CD4-positive, alpha-beta memory T cell (primary cell): ENCODE measurements at regions not wholly inside any gene's neighbourhood (a gene's known extent, or its start where the extent isn't known, plus 50 kb on each side); places are given as distances from the start of the nearest gene placed in this dataset.

ENCODE experiments used
- CTCF ChIA-PET: fragments of 350-600 bp; sonication (Branson Sonifier 250); formaldehyde crosslinking; loops from one replicate; lab custom pipeline; 2021; ENCODE audit warnings: inconsistent platforms; ENCODE audit not compliant: partially characterized antibody; lab: Charles Lee
- POLR2A ChIA-PET: fragments of 350-600 bp; sonication (Branson Sonifier 250); formaldehyde crosslinking; loops from one replicate; lab custom pipeline; 2021; ENCODE audit not compliant: partially characterized antibody; lab: Charles Lee
- DNase-seq, 5 donors: peaks; one replicate each; pipeline versions ENCODE4 v3.0.0 to v3.0.0-alpha.2; 2020 to 2022; ENCODE audit warnings: mixed read lengths in 1 of 5
- H3K27ac ChIP-seq: one replicate; pipeline ENCODE4 v1.7.0; 2013; ENCODE audit warnings: low read depth, low read length
- H3K27me3 ChIP-seq: 2 replicates; pipeline ENCODE4 v1.7.0; 2013; ENCODE audit warnings: mild to moderate bottlenecking, low read length, moderate library complexity; ENCODE audit not compliant: insufficient read depth
- H3K36me3 ChIP-seq: 2 replicates; pipeline ENCODE4 v1.7.0; 2013; ENCODE audit warnings: mild to moderate bottlenecking, low read length, moderate library complexity; ENCODE audit not compliant: insufficient read depth
- H3K4me1 ChIP-seq: 2 replicates; pipeline ENCODE4 v1.7.0; 2013; ENCODE audit warnings: mild to moderate bottlenecking, low read length, moderate library complexity; ENCODE audit not compliant: insufficient read depth
- H3K4me3 ChIP-seq, 2 donors: one replicate each; pipeline ENCODE4 v1.7.0; 2013; ENCODE audit warnings: low read length in 2 of 2, mild to moderate bottlenecking in 1 of 2
- H3K9me3 ChIP-seq, 2 donors: one replicate each; pipeline ENCODE4 v1.7.0; 2013; ENCODE audit warnings: low read length in 2 of 2, control low read depth in 1 of 2; ENCODE audit not compliant: control insufficient read depth in 1 of 2
- H3K27ac Mint-ChIP-seq, 7 donors: one replicate each; pipeline ENCODE4 v1.8.0; 2020 to 2021; ENCODE audit warnings: mixed read lengths in 7 of 7, mild to moderate bottlenecking in 6 of 7, inconsistent platforms in 3 of 7, moderate library complexity in 3 of 7
- H3K27me3 Mint-ChIP-seq, 2 donors: one replicate each; pipeline ENCODE4 v1.8.0; 2020 to 2021; ENCODE audit warnings: mixed read lengths in 2 of 2
- H3K36me3 Mint-ChIP-seq, 2 donors: one replicate each; pipeline ENCODE4 v1.8.0; 2020 to 2021; ENCODE audit warnings: mixed read lengths in 2 of 2, inconsistent platforms in 1 of 2, mild to moderate bottlenecking in 1 of 2
- H3K4me1 Mint-ChIP-seq, 4 donors: one replicate each; pipeline ENCODE4 v1.8.0; 2020 to 2021; ENCODE audit warnings: mixed read lengths in 4 of 4, mild to moderate bottlenecking in 1 of 4
- H3K4me3 Mint-ChIP-seq, 8 donors: one replicate each; pipeline ENCODE4 v1.8.0; 2020 to 2021; ENCODE audit warnings: mixed read lengths in 8 of 8, mild to moderate bottlenecking in 7 of 8, moderate library complexity in 6 of 8, inconsistent platforms in 3 of 8
- H3K9me3 Mint-ChIP-seq, 8 donors: one replicate each; pipeline ENCODE4 v1.8.0; 2020 to 2021; ENCODE audit warnings: mixed read lengths in 8 of 8, mild to moderate bottlenecking in 5 of 8, inconsistent platforms in 3 of 8, moderate library complexity in 1 of 8
- intact Hi-C: fragments of 100-400 bp; cut with micrococcal nuclease; formaldehyde crosslinking; loops from one replicate; pipeline ENCODE4 v1.15.1; 2023

DNA sequence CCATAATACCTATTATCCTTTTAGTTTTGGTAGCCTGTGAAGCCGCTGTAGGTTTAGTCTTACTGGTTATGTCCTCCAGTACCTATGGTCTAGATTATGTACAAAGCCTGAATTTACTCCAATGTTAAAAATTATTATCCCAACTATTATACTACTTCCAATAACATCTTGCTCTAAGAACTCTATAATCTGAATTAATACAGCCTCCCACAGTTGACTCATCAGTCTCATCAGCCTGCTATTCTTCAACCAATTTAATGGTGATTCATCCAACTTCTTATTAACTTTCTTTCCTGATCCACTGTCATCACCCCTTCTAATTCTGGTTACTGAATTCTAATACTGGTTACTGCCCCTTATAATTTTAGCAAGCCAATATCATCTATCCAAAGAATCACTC is 370.3 kb upstream of the OPRM1 start:
- Histone ChIP-seq H3K9me3 (no peaks in the 10 kb centered on the region), H3K36me3 (no peaks in the 10 kb centered on the region), H3K4me3 (no peak overlapping the region), H3K27me3 (no peaks in the 10 kb centered on the region), H3K4me1 (no peaks in the 10 kb centered on the region), H3K27ac (no peak overlapping the region)
- ChIA-PET POLR2A (no interaction called here), CTCF (no interaction called here)
- no peak overlapping the region for H3K4me3 Mint-ChIP-seq
- H3K9me3 Mint-ChIP-seq = peaks cover 0 to 5% (median 0%) of the 10 kb centered on the region in 8 donors
- H3K27ac Mint-ChIP-seq = no peak overlapping the region
- H3K27me3 Mint-ChIP-seq = no peaks in the 10 kb centered on the region
- no peak for DNase-seq
- H3K4me1 Mint-ChIP-seq = no peaks in the 10 kb centered on the region
- intact Hi-C loops = no loop called here
- H3K36me3 Mint-ChIP-seq = no peaks in the 10 kb centered on the region

DNA sequence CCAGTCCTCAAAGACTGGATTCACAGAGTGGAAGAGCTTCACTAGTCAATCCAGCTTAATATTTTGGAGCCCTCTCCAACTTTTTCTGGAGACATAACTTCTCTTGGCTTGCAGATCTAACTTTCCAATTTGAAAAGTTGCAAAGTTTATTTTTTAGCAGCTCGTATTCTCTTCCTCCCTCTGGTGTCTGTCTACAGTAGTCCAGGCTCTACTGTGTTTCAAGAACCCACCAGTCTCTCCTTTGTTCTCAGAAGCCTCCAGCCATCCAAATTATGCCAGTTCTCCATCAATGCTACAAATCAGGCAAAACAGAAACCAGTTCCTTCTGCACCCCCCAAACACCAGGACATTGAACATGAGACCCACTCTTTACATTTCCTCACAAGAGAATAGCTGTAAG is 376.1 kb upstream of the OPRM1 start:
- intact Hi-C loops = no loop called here
- Histone ChIP-seq H3K27ac (no peak overlapping the region), H3K27me3 (no peaks in the 10 kb centered on the region), H3K36me3 (no peaks in the 10 kb centered on the region), H3K4me3 (no peak overlapping the region), H3K9me3 (no peaks in the 10 kb centered on the region), H3K4me1 (no peaks in the 10 kb centered on the region)
- DNase-seq = no peak
- Mint-ChIP-seq H3K27me3 (no peaks in the 10 kb centered on the region), H3K36me3 (no peaks in the 10 kb centered on the region), H3K27ac (no peak overlapping the region), H3K4me1 (no peaks in the 10 kb centered on the region), H3K9me3 (peaks cover 0 to 8% (median 1%) of the 10 kb centered on the region in 8 donors), H3K4me3 (no peak overlapping the region)
- ChIA-PET CTCF (interaction anchor here (1.2 kb wide), 1 partner anchor 10 kb away, joined by 4 read pairs; no protein-coding TSS in a partner anchor), POLR2A (no interaction called here)

DNA sequence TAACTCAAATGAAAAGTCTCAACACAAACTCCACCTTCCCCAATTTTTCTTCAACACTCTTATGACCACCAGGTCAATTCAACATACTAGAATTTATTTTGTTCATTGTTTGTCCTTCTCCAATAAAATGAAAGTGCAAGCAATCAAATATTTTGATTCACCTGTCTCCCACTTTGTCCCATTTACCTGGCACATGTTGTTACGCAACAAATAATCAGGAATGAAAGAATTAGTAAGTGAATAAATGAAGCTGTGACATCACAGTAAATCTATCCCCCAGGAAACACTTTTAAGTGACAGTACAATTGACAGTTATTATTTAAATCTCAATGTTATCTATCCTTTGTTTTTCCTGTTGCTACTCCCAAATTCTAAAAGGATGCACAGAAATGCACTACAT is 393.7 kb upstream of the OPRM1 start:
- Mint-ChIP-seq H3K9me3 (peaks cover 0 to 3% (median 0%) of the 10 kb centered on the region in 8 donors), H3K27ac (no peak overlapping the region), H3K4me1 (no peaks in the 10 kb centered on the region), H3K36me3 (no peaks in the 10 kb centered on the region), H3K27me3 (no peaks in the 10 kb centered on the region), H3K4me3 (no peak overlapping the region)
- no peaks in the 10 kb centered on the region for H3K4me1 ChIP-seq
- no peaks in the 10 kb centered on the region for H3K9me3 ChIP-seq
- POLR2A ChIA-PET = no interaction called here
- no peaks in the 10 kb centered on the region for H3K27me3 ChIP-seq
- no peak overlapping the region for H3K27ac ChIP-seq
- no peaks in the 10 kb centered on the region for H3K36me3 ChIP-seq
- DNase-seq = no peak
- CTCF ChIA-PET = no interaction called here
- intact Hi-C loops = no loop called here
- H3K4me3 ChIP-seq = no peak overlapping the region

DNA sequence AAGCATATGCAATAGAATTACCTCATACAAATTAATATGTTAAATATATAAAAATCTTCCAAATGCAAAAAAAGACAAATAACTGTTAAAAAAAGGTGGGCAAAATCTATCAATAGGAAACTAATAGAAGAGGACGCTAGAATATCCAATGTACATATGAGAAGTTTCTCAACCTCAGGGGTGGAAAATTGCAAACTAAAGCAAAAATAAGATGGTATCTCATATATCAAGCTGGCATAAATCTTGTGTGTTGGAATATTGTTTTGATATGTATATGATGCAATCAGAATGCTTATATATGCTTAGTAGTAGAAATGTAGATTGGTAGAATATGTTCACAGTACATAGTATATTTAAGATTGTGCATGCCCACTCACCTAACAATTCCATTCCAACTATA is 395.0 kb upstream of the OPRM1 start:
- Mint-ChIP-seq H3K9me3 (no peaks in the 10 kb centered on the region), H3K27ac (no peak overlapping the region), H3K4me3 (no peak overlapping the region), H3K36me3 (no peaks in the 10 kb centered on the region), H3K4me1 (no peaks in the 10 kb centered on the region), H3K27me3 (no peaks in the 10 kb centered on the region)
- Histone ChIP-seq H3K27ac (no peak overlapping the region), H3K4me3 (no peak overlapping the region), H3K4me1 (no peaks in the 10 kb centered on the region), H3K27me3 (no peaks in the 10 kb centered on the region), H3K36me3 (no peaks in the 10 kb centered on the region), H3K9me3 (no peaks in the 10 kb centered on the region)
- DNase-seq = no peak
- CTCF ChIA-PET = no interaction called here
- intact Hi-C loops = no loop called here
- POLR2A ChIA-PET = no interaction called here

DNA sequence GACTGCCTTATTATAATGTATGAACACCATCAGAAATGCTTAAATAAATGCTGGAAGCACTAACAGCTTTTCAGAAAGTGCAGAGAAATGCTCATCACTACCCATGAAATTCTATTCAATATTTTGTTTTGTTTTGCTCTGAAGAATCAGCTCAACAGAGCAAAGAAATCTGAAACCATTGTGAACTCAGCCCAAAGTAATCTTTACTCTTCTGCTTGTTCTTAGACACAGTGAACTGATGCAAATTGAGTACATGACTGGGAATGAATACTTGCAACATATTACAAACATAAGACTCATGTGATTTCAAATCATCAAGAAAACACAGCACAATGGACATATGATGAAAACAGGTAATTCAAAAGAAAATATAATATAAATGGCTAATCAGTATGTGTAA is 404.6 kb upstream of the OPRM1 start:
- Mint-ChIP-seq H3K4me3 (no peak overlapping the region), H3K4me1 (peaks cover 0 to 2% (median 0%) of the 10 kb centered on the region in 4 donors), H3K27me3 (no peaks in the 10 kb centered on the region), H3K9me3 (peaks cover 2 to 13% (median 3%) of the 10 kb centered on the region in 8 donors), H3K36me3 (no peaks in the 10 kb centered on the region), H3K27ac (no peak overlapping the region)
- Histone ChIP-seq H3K36me3 (no peaks in the 10 kb centered on the region), H3K9me3 (no peaks in the 10 kb centered on the region), H3K4me1 (no peaks in the 10 kb centered on the region), H3K27ac (no peak overlapping the region), H3K27me3 (no peaks in the 10 kb centered on the region), H3K4me3 (no peak overlapping the region)
- intact Hi-C loops = no loop called here
- POLR2A ChIA-PET = no interaction called here
- no peak for DNase-seq
- CTCF ChIA-PET = no interaction called here

DNA sequence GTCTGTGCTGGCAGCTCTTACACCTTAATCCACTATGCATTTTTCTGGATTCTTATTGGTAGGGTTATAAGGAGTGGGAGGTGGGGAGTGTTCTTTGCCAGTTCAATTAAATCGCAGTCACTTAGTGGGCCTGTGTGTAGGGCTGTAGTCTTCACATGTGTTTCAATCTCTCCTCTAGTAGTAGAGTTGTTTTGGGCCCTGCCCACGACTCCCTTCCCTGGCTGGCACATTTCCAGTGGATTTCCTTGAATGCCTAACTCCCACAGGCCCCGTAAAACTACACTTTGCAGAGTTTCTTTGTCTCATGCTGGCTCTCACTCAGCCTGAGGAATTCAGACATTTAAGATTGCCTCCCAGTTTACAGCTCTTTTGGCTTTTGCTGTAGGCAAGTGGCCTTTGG is 414.0 kb upstream of the OPRM1 start:
- Mint-ChIP-seq H3K4me3 (no peak overlapping the region), H3K4me1 (no peaks in the 10 kb centered on the region), H3K9me3 (peaks cover 0 to 3% (median 1%) of the 10 kb centered on the region in 8 donors), H3K36me3 (no peaks in the 10 kb centered on the region), H3K27ac (no peak overlapping the region), H3K27me3 (no peaks in the 10 kb centered on the region)
- H3K9me3 ChIP-seq = no peaks in the 10 kb centered on the region
- ChIA-PET POLR2A (no interaction called here), CTCF (no interaction called here)
- no peak for DNase-seq
- intact Hi-C loops = no loop called here
- H3K4me3 ChIP-seq = no peak overlapping the region
- H3K27ac ChIP-seq = no peak overlapping the region
- no peaks in the 10 kb centered on the region for H3K27me3 ChIP-seq
- H3K4me1 ChIP-seq = no peaks in the 10 kb centered on the region
- no peaks in the 10 kb centered on the region for H3K36me3 ChIP-seq

DNA sequence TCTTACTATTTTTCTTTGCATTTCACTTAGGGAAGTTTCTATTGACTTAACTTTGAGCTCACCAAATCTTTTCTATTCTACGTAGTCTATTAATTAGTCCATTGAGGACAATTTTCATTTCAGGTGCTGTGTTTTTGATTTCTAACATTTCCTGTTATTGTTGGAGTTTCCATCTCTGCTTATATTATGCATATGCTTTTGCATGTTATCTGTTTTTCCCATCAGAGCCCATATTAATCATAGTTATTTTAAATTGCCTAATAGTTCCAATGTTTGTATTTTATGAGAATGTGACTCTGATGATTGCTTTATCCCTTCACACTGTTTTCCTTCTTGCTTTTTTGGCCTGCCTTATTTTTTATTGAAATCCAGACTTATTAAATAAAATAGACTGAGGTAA is 414.5 kb upstream of the OPRM1 start:
- POLR2A ChIA-PET = no interaction called here
- H3K27me3 ChIP-seq = no peaks in the 10 kb centered on the region
- no peaks in the 10 kb centered on the region for H3K4me1 ChIP-seq
- H3K4me1 Mint-ChIP-seq = no peaks in the 10 kb centered on the region
- H3K9me3 Mint-ChIP-seq = peaks cover 0 to 3% (median under 1%) of the 10 kb centered on the region in 8 donors
- no peak for DNase-seq
- no peak overlapping the region for H3K4me3 ChIP-seq
- H3K4me3 Mint-ChIP-seq = no peak overlapping the region
- CTCF ChIA-PET = no interaction called here
- H3K27me3 Mint-ChIP-seq = no peaks in the 10 kb centered on the region
- intact Hi-C loops = no loop called here
- no peaks in the 10 kb centered on the region for H3K36me3 ChIP-seq
- no peaks in the 10 kb centered on the region for H3K36me3 Mint-ChIP-seq
- no peak overlapping the region for H3K27ac ChIP-seq
- H3K27ac Mint-ChIP-seq = no peak overlapping the region
- H3K9me3 ChIP-seq = no peaks in the 10 kb centered on the region

DNA sequence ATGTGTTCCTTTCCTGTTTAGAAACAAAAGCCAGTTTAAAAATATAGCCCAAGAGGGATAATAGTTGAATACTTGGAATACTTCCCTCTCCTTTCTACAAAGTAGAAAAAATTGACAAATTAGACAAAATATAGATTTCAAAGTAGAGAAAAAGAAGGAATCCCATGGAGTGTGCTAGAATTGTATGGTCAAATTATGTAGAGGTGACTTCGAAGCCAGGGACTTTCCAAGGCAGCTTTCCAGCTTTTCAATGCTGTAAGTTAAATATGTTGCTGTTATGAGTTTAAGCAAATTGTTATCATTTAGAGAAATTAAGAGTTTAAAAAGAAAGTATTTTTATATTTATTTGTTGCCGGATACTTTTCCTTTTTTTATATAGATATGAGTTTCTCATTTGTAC is 415.5 kb upstream of the OPRM1 start:
- Mint-ChIP-seq H3K4me3 (no peak overlapping the region), H3K36me3 (no peaks in the 10 kb centered on the region), H3K4me1 (no peaks in the 10 kb centered on the region), H3K27me3 (no peaks in the 10 kb centered on the region), H3K27ac (no peak overlapping the region), H3K9me3 (peaks cover 0 to 3% (median 0%) of the 10 kb centered on the region in 8 donors)
- Histone ChIP-seq H3K27ac (no peak overlapping the region), H3K36me3 (no peaks in the 10 kb centered on the region), H3K4me1 (no peaks in the 10 kb centered on the region), H3K27me3 (no peaks in the 10 kb centered on the region), H3K9me3 (no peaks in the 10 kb centered on the region), H3K4me3 (no peak overlapping the region)
- intact Hi-C loops = no loop called here
- ChIA-PET POLR2A (no interaction called here), CTCF (interaction anchor here (1.2 kb wide), 1 partner anchor 17 kb away, joined by 3 read pairs; no protein-coding TSS in a partner anchor)
- no peak for DNase-seq
